Cerebellar cortex (tissue), 1 donor: ENCODE measurements at regions not wholly inside any gene's neighbourhood (a gene's known extent, or its start where the extent isn't known, plus 50 kb on each side); places are given as distances from the start of the nearest gene placed in this dataset.

ENCODE experiments used
- DNase-seq: peaks from one replicate; pipeline ENCODE4 v3.0.0-alpha.2; 2015; ENCODE audit warnings: low spot score

DNA sequence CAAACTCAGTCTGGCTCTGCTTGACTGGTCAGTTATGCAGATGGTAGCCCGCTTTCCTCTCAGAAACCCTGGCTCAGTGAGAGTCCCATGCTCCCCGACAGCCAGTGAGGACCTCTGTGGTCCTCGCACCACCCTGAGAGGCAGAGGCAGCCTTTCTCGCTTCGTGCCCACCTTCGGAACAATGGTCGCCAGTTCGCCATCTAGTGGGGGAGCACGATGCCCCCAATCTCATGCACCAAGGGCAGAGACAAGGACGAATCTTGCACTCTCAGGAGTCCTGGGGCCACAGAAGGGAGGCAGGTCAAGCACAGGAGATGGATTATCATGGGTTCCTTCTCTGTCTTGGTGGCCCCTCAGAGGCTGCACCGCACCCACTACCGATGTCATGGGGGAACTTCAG is 75.2 kb downstream of the RHCG start:
- DNase-seq: no peak

- no peak for DNase-seq
Measured at GRCh38 chr15:89419370-89419984, 76.9 kb downstream of the RHCG start.

GRCh38 chr15:89417206-89417725 is 79.1 kb downstream of the RHCG start:
- DNase-seq: no peak

DNA sequence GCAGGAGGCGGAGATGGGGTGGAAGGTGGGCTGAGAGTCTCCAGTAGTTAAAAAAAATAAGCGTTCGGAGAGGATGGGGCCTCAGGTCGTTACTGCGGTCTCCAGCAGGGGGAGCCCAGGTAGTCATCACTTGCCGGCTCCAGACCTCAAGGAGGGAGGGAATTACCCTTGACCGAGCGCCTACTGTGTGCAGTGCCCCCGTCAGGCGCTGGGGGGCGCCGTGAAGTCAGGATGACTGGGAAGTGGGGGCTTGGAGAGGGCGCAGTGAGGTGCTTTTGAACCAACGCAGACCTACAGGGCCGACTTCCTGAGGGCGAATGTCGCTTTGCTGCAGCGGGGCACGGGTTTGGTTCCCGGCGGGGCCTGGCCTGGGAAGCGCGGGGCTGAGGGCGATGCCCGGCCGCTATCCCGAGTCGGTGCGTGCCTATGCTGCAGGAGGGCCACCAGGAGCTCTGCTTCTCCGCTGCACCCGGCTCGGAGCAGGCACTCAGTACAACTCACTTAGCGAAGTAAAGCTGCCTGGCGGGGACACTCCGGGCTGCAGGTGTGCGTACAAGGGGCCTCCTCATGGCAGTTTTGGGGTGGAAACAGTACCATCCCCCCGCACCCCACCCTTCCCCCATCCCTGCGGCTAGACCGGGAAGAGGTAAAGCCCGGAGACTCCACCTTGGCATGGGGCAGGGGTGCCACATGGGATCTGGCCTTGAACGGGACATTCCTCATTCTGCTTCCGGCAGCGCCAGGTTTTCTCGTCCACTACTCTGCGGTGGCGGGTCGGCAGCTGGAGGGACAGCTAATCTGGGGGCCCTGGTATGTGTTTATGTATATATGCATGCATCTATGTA is 79.8 kb downstream of the RHCG start:
- peak; percentile 78 for DNase-seq

DNA sequence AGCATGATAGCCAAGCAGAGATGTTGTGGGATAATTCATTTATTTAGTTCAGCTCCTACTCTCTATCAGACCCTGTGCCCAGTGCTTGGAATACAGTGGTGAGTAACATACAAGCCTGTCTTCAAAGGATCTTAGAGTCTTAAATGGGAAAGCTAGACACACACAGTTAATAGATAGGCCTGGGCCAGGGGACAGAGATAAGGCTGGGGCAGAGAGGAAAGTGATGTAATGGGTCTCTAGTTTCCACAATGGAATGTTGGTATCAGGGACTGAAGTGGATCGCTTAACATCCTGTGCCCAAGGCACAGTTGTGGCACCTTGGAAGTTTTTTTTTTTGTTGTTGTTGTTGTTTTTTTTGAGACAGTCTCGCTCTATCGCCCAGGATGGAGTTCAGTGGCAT is 79.9 kb upstream of the POLG start:
- no peak for DNase-seq

DNA sequence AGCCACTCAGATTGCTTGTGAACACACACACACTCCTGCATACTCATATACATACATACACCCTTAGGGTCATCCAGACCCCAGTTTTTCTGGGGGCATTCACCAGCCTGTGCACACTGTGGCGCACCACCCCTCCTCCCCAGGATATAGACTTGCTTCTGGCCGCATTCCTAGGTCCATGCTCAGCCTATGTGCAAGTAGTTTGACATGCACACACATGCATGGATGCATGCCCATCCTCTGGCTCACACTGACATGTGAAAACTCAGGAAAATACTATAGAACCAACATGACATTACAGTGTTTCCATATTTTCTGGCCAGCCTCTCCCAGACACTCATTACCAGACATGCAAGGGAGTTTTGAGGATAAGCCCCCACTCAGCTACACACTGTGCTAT is 79.3 kb upstream of the POLG start:
- no peak for DNase-seq

DNA sequence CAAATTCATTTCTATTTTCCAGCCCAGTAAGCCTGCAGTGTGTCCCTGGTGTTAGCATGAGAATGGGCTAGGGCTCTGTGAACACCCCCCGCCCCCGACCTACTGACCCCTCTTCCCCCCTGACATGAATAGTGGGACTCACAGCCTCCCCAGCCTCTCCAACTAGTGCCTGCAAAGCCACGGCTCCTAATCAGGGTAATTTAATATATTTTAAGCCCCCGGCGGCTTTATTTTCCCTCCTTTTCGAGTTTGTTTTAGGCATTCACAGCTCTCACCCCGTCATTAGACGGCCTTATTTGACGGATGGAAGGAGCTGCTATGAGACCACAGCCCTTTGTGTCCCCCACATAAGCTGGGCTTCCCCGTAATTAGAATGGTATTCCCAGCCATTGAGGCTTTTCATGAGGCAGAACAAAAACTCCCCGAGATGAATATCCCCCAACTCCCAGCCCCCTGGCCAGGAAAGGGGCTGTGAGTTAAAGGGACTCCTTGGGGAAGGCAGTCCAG is 78.3 kb upstream of the POLG start:
- no peak for DNase-seq

GRCh38 chr15:89410039-89410435 is 75.4 kb upstream of the POLG start:
- DNase-seq: no peak

DNA sequence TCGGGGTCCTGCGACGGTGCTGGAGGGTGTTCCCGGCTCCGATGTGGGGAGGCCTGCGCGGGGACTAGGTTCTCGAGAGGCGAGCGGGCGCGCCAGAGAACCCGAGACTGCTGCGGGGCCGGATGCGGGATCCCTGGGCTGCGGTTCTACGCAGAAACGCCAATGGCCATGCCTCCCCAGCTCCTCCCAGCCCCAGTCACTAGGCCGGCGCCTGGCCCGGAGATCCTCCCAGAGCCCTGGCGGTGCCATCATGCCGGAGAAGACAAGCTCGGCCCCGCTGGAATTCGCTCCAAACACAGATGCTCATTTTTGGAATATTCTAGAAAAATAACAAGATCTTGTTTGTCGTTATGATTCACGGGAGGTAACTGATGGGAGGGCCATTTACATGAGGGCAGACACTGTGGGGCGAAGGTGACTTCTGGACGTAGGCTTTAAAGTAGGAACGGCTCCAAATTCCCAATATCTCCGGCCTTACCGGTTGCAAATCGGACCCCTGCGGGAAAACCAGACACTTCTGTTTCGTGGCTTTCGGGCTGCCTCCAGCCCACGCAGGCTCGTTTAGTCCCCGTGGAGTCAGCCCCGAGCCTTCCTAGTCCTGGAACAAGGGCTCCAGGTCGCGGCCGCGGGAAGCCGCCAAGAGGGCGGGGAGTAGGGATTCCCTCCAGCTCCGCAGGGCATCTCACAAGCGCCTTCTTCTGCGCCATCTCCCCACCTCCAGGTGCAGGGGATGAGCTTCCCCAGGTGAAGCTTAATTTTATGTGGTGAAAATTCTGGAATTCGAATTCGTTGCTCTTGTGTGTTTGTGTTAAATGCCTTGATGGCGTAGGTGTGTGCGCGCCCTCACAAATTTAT is 74.8 kb upstream of the POLG start:
- no peak for DNase-seq

GRCh38 chr15:89408372-89409183 is 74.0 kb upstream of the POLG start:
- DNase-seq: no peak

DNA sequence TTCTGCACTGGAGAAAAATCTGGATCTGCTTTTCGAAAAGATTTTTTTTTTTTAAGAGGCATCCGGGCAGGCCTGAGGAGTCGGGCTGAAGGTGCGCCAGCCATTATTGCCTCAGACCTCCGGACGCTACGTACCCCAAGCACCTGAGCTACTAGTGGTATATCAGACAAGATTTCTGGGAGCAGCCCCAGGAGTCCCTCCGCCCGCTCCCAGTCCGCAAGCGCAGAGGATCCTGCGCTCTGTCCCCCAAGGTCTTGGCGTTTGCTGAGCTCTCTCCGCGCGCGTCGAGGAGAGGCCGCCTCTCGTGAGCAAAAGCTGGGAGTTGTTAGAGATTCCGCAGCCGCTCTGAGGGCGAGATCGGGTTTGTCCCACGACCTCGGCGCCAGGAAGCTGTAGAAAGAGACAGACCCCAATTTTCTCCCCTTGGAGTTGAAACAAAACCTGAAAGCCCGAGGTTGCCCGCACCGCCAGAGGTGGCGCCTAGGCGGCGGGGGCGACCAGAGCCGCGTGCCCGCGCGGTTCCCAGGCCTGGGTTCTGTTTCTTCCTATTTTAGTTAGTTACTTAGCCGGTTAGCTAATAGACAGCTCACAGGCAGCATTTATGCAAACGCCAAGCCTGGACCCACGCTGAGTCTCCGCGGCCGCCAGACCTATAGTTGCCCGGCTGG is 72.5 kb upstream of the POLG start:
- DNase-seq: no peak

DNA sequence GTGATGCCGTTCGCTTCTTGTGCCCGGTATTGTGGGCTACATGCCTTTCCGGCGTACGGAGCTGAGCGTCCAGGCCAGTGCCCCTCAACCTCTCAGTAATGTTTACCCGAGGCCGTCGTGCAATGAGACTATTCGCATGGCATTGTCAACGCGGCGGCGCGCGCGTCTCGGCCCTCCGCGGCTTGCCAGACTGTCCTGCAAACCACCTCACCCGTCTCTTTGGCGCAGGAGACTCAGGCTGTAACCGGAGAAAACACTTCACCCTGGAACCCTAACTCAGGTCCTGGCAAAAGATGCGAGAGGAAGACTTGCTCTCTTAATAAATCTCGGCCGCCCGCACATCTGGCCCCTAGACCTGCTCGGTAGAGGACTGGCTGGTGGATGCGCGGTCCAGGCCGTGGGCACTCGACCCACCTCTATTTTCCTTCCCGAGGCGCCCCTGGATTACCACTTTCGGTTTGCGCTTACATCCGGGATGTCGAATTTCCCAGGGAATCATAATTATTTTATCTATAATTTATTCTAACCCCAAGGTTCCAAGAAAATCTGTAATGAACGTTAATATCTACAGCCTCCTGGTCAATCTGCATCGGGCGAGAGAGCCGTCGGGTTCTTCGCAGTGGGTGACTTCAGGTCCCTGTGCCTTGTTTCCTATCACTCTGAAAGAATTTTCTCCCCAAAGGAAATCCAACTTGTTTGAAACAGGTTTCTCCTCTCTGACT is 71.8 kb upstream of the POLG start:
- DNase-seq: no peak

- DNase-seq: no peak
Measured at GRCh38 chr15:89405494-89405893, 70.9 kb upstream of the POLG start.

GRCh38 chr15:89404023-89404422 is 69.4 kb upstream of the POLG start:
- no peak for DNase-seq

DNA sequence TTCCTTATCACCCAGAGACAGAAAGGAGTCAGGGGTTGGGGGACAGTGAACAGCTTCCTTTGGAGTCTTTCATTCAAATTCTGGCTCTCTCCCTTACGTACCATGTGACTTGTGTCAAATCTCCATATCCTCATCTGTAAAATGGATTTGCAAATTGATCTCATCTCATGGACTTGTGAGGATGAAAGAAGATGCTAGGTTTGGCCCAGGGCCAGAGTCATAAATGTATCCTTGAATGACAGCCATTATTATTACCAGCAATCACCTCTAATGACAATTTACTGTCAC is 67.8 kb upstream of the POLG start:
- no peak for DNase-seq

DNA sequence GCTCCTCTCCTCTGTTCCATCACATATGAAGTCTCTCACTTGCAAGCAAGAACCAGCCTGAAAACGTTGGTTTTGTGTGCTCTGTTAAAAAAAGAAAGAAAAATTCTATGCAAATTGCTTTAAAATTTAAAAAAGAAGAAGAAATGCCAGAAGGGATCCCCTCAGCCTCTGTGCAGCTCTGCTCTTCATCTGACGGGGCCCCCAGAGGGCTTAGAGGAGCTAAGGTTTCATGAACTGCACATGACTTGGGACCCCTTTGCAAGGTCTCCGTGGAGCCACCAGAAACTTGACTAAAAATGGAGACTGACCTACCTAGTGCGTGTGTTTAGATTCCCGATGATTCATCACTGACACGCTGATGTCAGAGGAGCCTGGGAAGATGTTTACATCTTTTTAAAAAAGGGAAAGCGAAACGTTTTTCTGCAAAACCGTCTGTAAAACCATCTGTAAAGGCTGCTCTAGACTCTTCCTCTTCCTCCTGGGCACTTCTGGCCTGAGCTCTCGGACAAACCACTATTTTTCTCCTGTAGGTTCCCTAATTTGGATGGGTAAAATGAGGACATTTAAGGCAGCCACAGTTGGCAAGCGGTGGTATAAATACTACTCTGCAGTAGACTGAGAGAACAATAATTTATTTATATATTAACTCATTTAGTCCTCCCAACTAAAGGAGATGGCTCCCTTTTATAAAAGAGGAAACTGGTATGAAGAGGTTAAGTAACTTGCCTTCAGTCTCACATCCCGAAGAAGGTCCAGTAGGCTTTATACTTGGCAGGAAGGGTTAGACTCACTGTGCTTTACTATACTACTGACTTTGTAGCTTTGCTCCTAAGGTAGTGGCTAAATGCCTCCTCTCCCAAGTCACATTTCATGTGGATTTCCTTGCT is 67.2 kb upstream of the POLG start:
- no peak for DNase-seq

GRCh38 chr15:89400782-89401545 is 66.3 kb upstream of the POLG start:
- no peak for DNase-seq

- no peak for DNase-seq
Measured at GRCh38 chr15:89400116-89400781, 65.6 kb upstream of the POLG start.
